PC-3 (cell line): ENCODE measurements at regions not wholly inside any gene's neighbourhood (a gene's known extent, or its start where the extent isn't known, plus 50 kb on each side); places are given as distances from the start of the nearest gene placed in this dataset.
"Not testable (repeated sequence)": the region's sequence is repeated elsewhere in the genome, so short reads cannot be mapped to it uniquely, and the experiment has no call there.

Source experiments
- ATAC-seq: fragments of 200-7000 bp; cut with Tn5 transposase; 2 replicates; pipeline ENCODE4 v1.9.1; 2020; ENCODE audit warnings: mild to moderate bottlenecking, moderate library complexity
- BruUV-seq: library from RNA; stranded (reverse); fragments of 400-500 nt; replicated peaks from 2 replicates; lab custom pipeline; 2021; lab: Mats Ljungman, UMichigan
- CTCF ChIA-PET: fragments of 300-600 bp; sonication (Branson Sonifier 250); formaldehyde crosslinking; loops from one replicate; lab custom pipeline; 2022; ENCODE audit warnings: antibody characterized with exemption; lab: Charles Lee
- POLR2A ChIA-PET: fragments of 300-600 bp; sonication (Branson Sonifier 250); formaldehyde crosslinking; loops from one replicate; lab custom pipeline; 2022; ENCODE audit warnings: antibody characterized with exemption; ENCODE audit not compliant: unreplicated experiment; lab: Charles Lee
- DNase-seq: peaks from one replicate; pipeline ENCODE4 v3.0.0-alpha.2; 2015
- H2AFZ ChIP-seq: fragments of 300-600 bp; sonication (generic); 2 replicates; pipeline ENCODE4 v1.6.0; 2016; ENCODE audit warnings: antibody characterized with exemption, low read length
- H3F3A ChIP-seq: fragments of 300-600 bp; sonication (generic); one replicate; pipeline ENCODE4 v1.6.0; 2017; ENCODE audit warnings: antibody characterized with exemption, low read length, control low read depth, mild to moderate bottlenecking; ENCODE audit not compliant: unreplicated experiment
- H3K27ac ChIP-seq: fragments of 300-600 bp; sonication (generic); 2 replicates; pipeline ENCODE4 v1.5.1; 2016; ENCODE audit warnings: mild to moderate bottlenecking, low read length
- H3K27me3 ChIP-seq: fragments of 300-600 bp; sonication (generic); 2 replicates; pipeline ENCODE4 v1.6.1; 2016; ENCODE audit warnings: low read length, mixed read lengths
- H3K36me3 ChIP-seq: fragments of 300-600 bp; sonication (generic); 2 replicates; pipeline ENCODE4 v1.6.1; 2016; ENCODE audit warnings: low read depth, mixed run types, low read length, mixed read lengths
- H3K4me1 ChIP-seq: fragments of 300-600 bp; sonication (generic); 2 replicates; pipeline ENCODE4 v1.5.1; 2016; ENCODE audit warnings: low read length; ENCODE audit not compliant: insufficient read depth
- H3K4me2 ChIP-seq: fragments of 300-600 bp; sonication (generic); 2 replicates; pipeline ENCODE4 v1.6.0; 2016; ENCODE audit warnings: low read length
- H3K4me3 ChIP-seq: fragments of 300-600 bp; sonication (generic); 2 replicates; pipeline ENCODE4 v1.5.1; 2016; ENCODE audit warnings: mild to moderate bottlenecking, low read length, mixed read lengths
- H3K79me2 ChIP-seq: fragments of 300-600 bp; sonication (generic); 2 replicates; pipeline ENCODE4 v1.6.1; 2017; ENCODE audit warnings: low read length, mixed read lengths
- H3K9ac ChIP-seq: fragments of 300-600 bp; sonication (generic); 2 replicates; pipeline ENCODE4 v1.6.0; 2016; ENCODE audit warnings: mild to moderate bottlenecking, low read length
- H3K9me2 ChIP-seq: fragments of 300-600 bp; sonication (generic); replicated peaks from 2 replicates; pipeline ENCODE4 v1.6.1; 2016; ENCODE audit warnings: mixed run types, low read length, mixed read lengths
- H3K9me3 ChIP-seq: fragments of 300-600 bp; sonication (generic); 2 replicates; pipeline ENCODE4 v1.6.1; 2016; ENCODE audit warnings: low read length, mixed read lengths
- H4K20me1 ChIP-seq: fragments of 300-600 bp; sonication (generic); 2 replicates; pipeline ENCODE4 v1.6.1; 2016; ENCODE audit warnings: low read length, mixed read lengths
- EZH2 ChIP-seq: fragments of 300-600 bp; sonication (generic); IDR thresholded peaks from one replicate; pipeline ENCODE4 v1.6.1; 2017; ENCODE audit warnings: antibody characterized with exemption, mild to moderate bottlenecking, low read length; ENCODE audit not compliant: unreplicated experiment
- EZH2phosphoT487 ChIP-seq: fragments of 300-600 bp; sonication (generic); IDR thresholded peaks from 2 replicates; pipeline ENCODE4 v1.6.1; 2018; ENCODE audit warnings: mild to moderate bottlenecking, antibody characterized with exemption, low read length, borderline replicate concordance
- intact Hi-C: fragments of 100-400 bp; cut with micrococcal nuclease; formaldehyde crosslinking; loops from 2 replicates; pipeline ENCODE4 v1.9.0; 2023
- TF ChIP-seq, protein P1 (sequence below): fragments of 300-600 bp; sonication (generic); conservative IDR thresholded peaks from 2 replicates; pipeline ENCODE4 v1.5.1; 2017; ENCODE audit warnings: antibody characterized with exemption, low read depth, mild to moderate bottlenecking, low read length

DNA sequence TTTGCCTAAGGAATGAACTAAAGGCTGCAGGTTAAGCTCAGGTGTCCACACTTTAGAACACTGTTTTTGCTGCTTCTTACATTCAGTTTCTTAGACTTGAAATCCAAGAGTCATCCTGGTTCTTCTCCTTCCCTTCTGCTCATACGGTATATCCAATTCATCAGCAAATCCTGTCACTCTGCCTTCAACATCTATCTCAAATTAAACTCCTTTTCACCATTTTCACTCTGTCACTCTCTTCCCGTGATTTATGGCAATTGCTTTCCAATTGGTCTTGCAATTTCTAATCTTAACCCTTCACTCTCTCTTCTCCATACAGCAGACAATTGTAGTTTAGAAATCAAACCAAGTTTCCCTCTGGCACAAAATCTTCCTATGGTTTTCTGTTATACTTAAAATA is 182.9 kb downstream of the MRPS30 start:
- POLR2A ChIA-PET = no interaction called here
- H3K36me3 ChIP-seq = no peaks in the 10 kb centered on the region
- H3K9ac ChIP-seq = no peak overlapping the region
- no peak overlapping the region for H3K4me2 ChIP-seq
- no peak for DNase-seq
- TF ChIP-seq EZH2phosphoT487 = no peak
- TF ChIP-seq EZH2 = no peak
- TF ChIP-seq, protein P1, sequence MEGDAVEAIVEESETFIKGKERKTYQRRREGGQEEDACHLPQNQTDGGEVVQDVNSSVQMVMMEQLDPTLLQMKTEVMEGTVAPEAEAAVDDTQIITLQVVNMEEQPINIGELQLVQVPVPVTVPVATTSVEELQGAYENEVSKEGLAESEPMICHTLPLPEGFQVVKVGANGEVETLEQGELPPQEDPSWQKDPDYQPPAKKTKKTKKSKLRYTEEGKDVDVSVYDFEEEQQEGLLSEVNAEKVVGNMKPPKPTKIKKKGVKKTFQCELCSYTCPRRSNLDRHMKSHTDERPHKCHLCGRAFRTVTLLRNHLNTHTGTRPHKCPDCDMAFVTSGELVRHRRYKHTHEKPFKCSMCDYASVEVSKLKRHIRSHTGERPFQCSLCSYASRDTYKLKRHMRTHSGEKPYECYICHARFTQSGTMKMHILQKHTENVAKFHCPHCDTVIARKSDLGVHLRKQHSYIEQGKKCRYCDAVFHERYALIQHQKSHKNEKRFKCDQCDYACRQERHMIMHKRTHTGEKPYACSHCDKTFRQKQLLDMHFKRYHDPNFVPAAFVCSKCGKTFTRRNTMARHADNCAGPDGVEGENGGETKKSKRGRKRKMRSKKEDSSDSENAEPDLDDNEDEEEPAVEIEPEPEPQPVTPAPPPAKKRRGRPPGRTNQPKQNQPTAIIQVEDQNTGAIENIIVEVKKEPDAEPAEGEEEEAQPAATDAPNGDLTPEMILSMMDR = no peak
- no peaks in the 10 kb centered on the region for H4K20me1 ChIP-seq
- H3K27ac ChIP-seq = no peak overlapping the region
- intact Hi-C loops = no loop called here
- no peaks in the 10 kb centered on the region for H3F3A ChIP-seq
- no peaks in the 10 kb centered on the region for H3K4me1 ChIP-seq
- CTCF ChIA-PET = no interaction called here
- peaks cover 15% of the 10 kb centered on the region; the same call in 1 of the 2 replicates for H3K9me3 ChIP-seq
- ATAC-seq = no peak
- no peaks in the 10 kb centered on the region for H3K79me2 ChIP-seq
- no peaks in the 10 kb centered on the region for H3K27me3 ChIP-seq
- no TSS peak for BruUV-seq
- no peak overlapping the region for H2AFZ ChIP-seq
- H3K9me2 ChIP-seq = no peaks in the 10 kb centered on the region
- no peak overlapping the region for H3K4me3 ChIP-seq

DNA sequence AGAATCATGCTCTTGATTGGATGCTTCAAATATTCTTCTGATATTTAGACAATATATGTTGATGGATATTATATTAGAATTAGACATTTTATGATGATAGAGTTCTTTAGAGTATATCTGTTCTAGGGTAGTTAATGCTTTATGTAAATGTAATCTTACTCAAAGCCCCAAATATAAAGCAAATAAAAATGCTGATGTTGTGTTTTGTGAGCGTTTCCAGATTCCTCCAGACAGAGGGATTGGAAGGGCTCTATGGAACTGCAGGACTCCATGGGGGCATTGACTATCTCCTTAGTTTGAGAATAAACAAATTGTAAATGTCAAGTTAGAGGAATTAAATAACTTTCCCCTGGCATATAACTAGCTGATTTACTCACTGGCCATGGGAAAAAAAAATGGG is 184.5 kb downstream of the MRPS30 start:
- Histone ChIP-seq H3K9ac (no peak overlapping the region), H3K9me3 (peaks cover 15% of the 10 kb centered on the region; the same call in 1 of the 2 replicates), H3K4me3 (no peak overlapping the region), H3K27ac (no peak overlapping the region), H3K4me2 (no peak overlapping the region), H3K4me1 (no peaks in the 10 kb centered on the region), H2AFZ (no peak overlapping the region), H3K27me3 (no peaks in the 10 kb centered on the region), H4K20me1 (no peaks in the 10 kb centered on the region), H3K9me2 (no peaks in the 10 kb centered on the region), H3F3A (no peaks in the 10 kb centered on the region), H3K36me3 (no peaks in the 10 kb centered on the region), H3K79me2 (no peaks in the 10 kb centered on the region)
- CTCF ChIA-PET = no interaction called here
- DNase-seq (no peak), ATAC-seq (no peak)
- POLR2A ChIA-PET = no interaction called here
- no TSS peak for BruUV-seq
- TF ChIP-seq, protein P1 = no peak
- TF ChIP-seq EZH2 (no peak), EZH2phosphoT487 (no peak)
- intact Hi-C loops = no loop called here

DNA sequence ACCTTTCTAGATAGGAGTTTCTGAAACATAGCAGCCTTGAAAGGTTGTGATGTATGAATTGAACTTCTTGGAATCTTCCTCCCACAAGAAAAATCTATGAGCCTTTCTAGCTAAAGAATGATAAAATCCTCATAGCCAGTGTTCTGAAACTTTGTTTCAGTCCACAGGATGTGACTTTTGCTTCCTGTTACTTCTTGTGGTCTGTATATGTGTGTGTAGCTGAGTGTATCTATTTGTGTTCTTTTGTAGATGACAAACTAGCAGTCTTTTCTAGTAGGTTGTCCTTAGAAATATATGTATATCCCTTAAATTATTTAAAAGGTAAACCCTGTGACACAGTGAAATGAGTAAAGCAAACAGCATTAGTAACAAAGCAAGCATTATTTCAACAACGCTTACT is 188.8 kb downstream of the MRPS30 start:
- CTCF ChIA-PET = interaction anchor here (0.6 to 0.7 kb wide), 2 partner anchors 41 to 200 kb away, joined by 3 to 4 read pairs; no protein-coding TSS in a partner anchor
- H3K79me2 ChIP-seq = no peaks in the 10 kb centered on the region
- intact Hi-C loops = no loop called here
- no TSS peak for BruUV-seq
- peak overlapping the region; percentile 30; the same call in 1 of the 2 replicates for H3K27ac ChIP-seq
- no peak overlapping the region for H3K4me3 ChIP-seq
- no peaks in the 10 kb centered on the region for H3K9me3 ChIP-seq
- peak; percentile 30 for DNase-seq
- H3K9me2 ChIP-seq = no peaks in the 10 kb centered on the region
- no peak overlapping the region for H3K4me2 ChIP-seq
- H3K27me3 ChIP-seq = no peaks in the 10 kb centered on the region
- H3F3A ChIP-seq = no peaks in the 10 kb centered on the region
- TF ChIP-seq, protein P1 = no peak
- TF ChIP-seq EZH2phosphoT487 (no peak), EZH2 (no peak)
- no peak overlapping the region for H2AFZ ChIP-seq
- no peaks in the 10 kb centered on the region for H3K4me1 ChIP-seq
- POLR2A ChIA-PET = no interaction called here
- ATAC-seq = peak; percentile 93
- no peaks in the 10 kb centered on the region for H3K36me3 ChIP-seq
- no peaks in the 10 kb centered on the region for H4K20me1 ChIP-seq
- no peak overlapping the region for H3K9ac ChIP-seq

DNA sequence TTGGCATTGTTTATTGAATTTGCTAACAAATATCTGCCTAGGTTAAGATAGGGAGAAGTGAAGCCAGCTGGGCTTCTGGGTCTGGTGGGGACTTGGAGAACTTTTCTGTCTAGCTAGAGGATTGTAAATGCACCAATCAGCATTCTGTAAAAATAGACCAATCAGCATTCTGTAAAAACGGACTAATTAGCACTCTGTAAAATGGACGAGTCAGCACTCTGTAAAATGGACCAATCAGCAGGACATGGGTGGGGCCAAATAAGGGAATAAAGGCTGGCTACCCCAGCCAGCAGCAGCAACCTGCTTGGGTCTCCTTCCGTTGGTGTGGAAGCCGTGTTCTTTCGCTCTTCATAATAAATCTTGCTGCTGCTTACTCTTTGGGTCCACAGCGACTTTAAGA is 198.4 kb downstream of the MRPS30 start:
- H4K20me1 ChIP-seq, H3K79me2 ChIP-seq, H3K27ac ChIP-seq, BruUV-seq, H3K9ac ChIP-seq, H3K4me1 ChIP-seq, ATAC-seq, H3K4me3 ChIP-seq, H3K27me3 ChIP-seq, H3K9me2 ChIP-seq, DNase-seq, intact Hi-C loops, H2AFZ ChIP-seq, H3K36me3 ChIP-seq, H3K4me2 ChIP-seq, POLR2A ChIA-PET, H3K9me3 ChIP-seq, CTCF ChIA-PET, H3F3A ChIP-seq: not testable (repeated sequence)
